PC-3 (cell line): ENCODE measurements at regions not wholly inside any gene's neighbourhood (a gene's known extent, or its start where the extent isn't known, plus 50 kb on each side); places are given as distances from the start of the nearest gene placed in this dataset.

Experiments used
- CTCF ChIP-seq: fragments of 300-600 bp; sonication (generic); conservative IDR thresholded peaks from 2 replicates; pipeline ENCODE4 v1.5.1; 2017; ENCODE audit warnings: antibody characterized with exemption, low read depth, mild to moderate bottlenecking, low read length
- EZH2 ChIP-seq: fragments of 300-600 bp; sonication (generic); IDR thresholded peaks from one replicate; pipeline ENCODE4 v1.6.1; 2017; ENCODE audit warnings: antibody characterized with exemption, mild to moderate bottlenecking, low read length; ENCODE audit not compliant: unreplicated experiment
- EZH2phosphoT487 ChIP-seq: fragments of 300-600 bp; sonication (generic); IDR thresholded peaks from 2 replicates; pipeline ENCODE4 v1.6.1; 2018; ENCODE audit warnings: mild to moderate bottlenecking, antibody characterized with exemption, low read length, borderline replicate concordance

- TF ChIP-seq CTCF (no peak), EZH2phosphoT487 (no peak), EZH2 (no peak)
Measured at GRCh38 chr9:29336281-29336680, 1763.0 kb upstream of the C9orf72 start.
